ENCODE measurements at regions not wholly inside any gene's neighbourhood (a gene's known extent, or its start where the extent isn't known, plus 50 kb on each side); places are given as distances from the start of the nearest gene placed in this dataset.

- CTCF ChIA-PET: no interaction called here
These were observed 378.9 kb downstream of the PLPP3 start for GRCh38 chr1:56200442-56200841.

GRCh38 chr1:56199956-56200355 lies 379.4 kb downstream of the PLPP3 start:
- H3K4me3 Mint-ChIP-seq: no peak overlapping the region
- no peak for DNase-seq
- H3K27me3 Mint-ChIP-seq: peaks cover 2 to 4% of the 10 kb centered on the region in 2 donors
- WGBS (ENCODE audit: insufficient coverage): no CpG with 5 or more reads among the region's 1 CpG
- Histone ChIP-seq H3K36me3 (ENCODE audit: control insufficient read depth in 2 of 2, extremely low read depth in 1 of 2, insufficient read depth in 1 of 2, low read length in 1 of 2) (no peaks in the 10 kb centered on the region), H3K27ac (ENCODE audit: low read length) (no peak overlapping the region), H3K4me3 (ENCODE audit: control insufficient read depth in 1 of 2, extremely low read depth in 1 of 2, low read length in 1 of 2) (no peak overlapping the region), H3K9me3 (no peaks in the 10 kb centered on the region), H3K4me1 (ENCODE audit: control insufficient read depth in 1 of 2, extremely low read depth in 1 of 2, insufficient read depth in 2 of 2, low read length in 2 of 2) (no peaks in the 10 kb centered on the region), H3K27me3 (replicated peaks in 1 of 2; ENCODE audit: control insufficient read depth in 2 of 2, extremely low read depth in 1 of 2, insufficient read depth in 2 of 2, low read length in 1 of 2) (no peaks in the 10 kb centered on the region)
- H3K36me3 Mint-ChIP-seq: no peaks in the 10 kb centered on the region
- no peaks in the 10 kb centered on the region for H3K4me1 Mint-ChIP-seq
- H3K9me3 Mint-ChIP-seq: no peaks in the 10 kb centered on the region
- POLR2A ChIA-PET: no interaction called here
- ATAC-seq (replicated peaks in 1 of 4): no peak
- CTCF ChIA-PET: no interaction called here
- no peak overlapping the region for H3K27ac Mint-ChIP-seq

More at GRCh38 chr1:56200442-56200841, 378.9 kb downstream of the PLPP3 start:
- H3K27ac Mint-ChIP-seq: no peak overlapping the region
- no peaks in the 10 kb centered on the region for H3K27me3 ChIP-seq (replicated peaks in 1 of 2; ENCODE audit: control insufficient read depth in 2 of 2, extremely low read depth in 1 of 2, insufficient read depth in 2 of 2, low read length in 1 of 2)
- no CpG with 5 or more reads among the region's 4 CpGs for WGBS (ENCODE audit: insufficient coverage)
- H3K9me3 Mint-ChIP-seq: no peaks in the 10 kb centered on the region
- H3K9me3 ChIP-seq: no peaks in the 10 kb centered on the region
- H3K4me3 Mint-ChIP-seq: no peak overlapping the region
- DNase-seq: no peak
- H3K36me3 ChIP-seq (ENCODE audit: control insufficient read depth in 2 of 2, extremely low read depth in 1 of 2, insufficient read depth in 1 of 2, low read length in 1 of 2): no peaks in the 10 kb centered on the region
- no peak overlapping the region for H3K27ac ChIP-seq (ENCODE audit: low read length)
- no peaks in the 10 kb centered on the region for H3K4me1 Mint-ChIP-seq
- H3K27me3 Mint-ChIP-seq: peaks cover 2 to 4% of the 10 kb centered on the region in 2 donors
- H3K4me3 ChIP-seq (ENCODE audit: control insufficient read depth in 1 of 2, extremely low read depth in 1 of 2, low read length in 1 of 2): no peak overlapping the region
- POLR2A ChIA-PET: interaction anchor here in 1 of 2 donors (0.6 kb wide), 1 partner anchor 29 kb away, joined by 3 read pairs; no protein-coding TSS in a partner anchor
- ATAC-seq (replicated peaks in 1 of 4): no peak
- no peaks in the 10 kb centered on the region for H3K36me3 Mint-ChIP-seq
- no peaks in the 10 kb centered on the region for H3K4me1 ChIP-seq (ENCODE audit: control insufficient read depth in 1 of 2, extremely low read depth in 1 of 2, insufficient read depth in 2 of 2, low read length in 2 of 2)

GRCh38 chr1:56199061-56199460 lies 380.3 kb downstream of the PLPP3 start:
- no peak for DNase-seq
- no peaks in the 10 kb centered on the region for H3K36me3 ChIP-seq (ENCODE audit: control insufficient read depth in 2 of 2, extremely low read depth in 1 of 2, insufficient read depth in 1 of 2, low read length in 1 of 2)
- no peak overlapping the region for H3K4me3 ChIP-seq (ENCODE audit: control insufficient read depth in 1 of 2, extremely low read depth in 1 of 2, low read length in 1 of 2)
- no peak for ATAC-seq (replicated peaks in 1 of 4)
- ChIA-PET POLR2A (no interaction called here), CTCF (no interaction called here)
- 100% methylated on average over 1 of the region's 2 CpGs for WGBS (ENCODE audit: insufficient coverage)
- no peaks in the 10 kb centered on the region for H3K27me3 ChIP-seq (replicated peaks in 1 of 2; ENCODE audit: control insufficient read depth in 2 of 2, extremely low read depth in 1 of 2, insufficient read depth in 2 of 2, low read length in 1 of 2)
- peaks cover 2 to 4% of the 10 kb centered on the region in 2 donors for H3K27me3 Mint-ChIP-seq
- no peaks in the 10 kb centered on the region for H3K4me1 ChIP-seq (ENCODE audit: control insufficient read depth in 1 of 2, extremely low read depth in 1 of 2, insufficient read depth in 2 of 2, low read length in 2 of 2)
- H3K4me1 Mint-ChIP-seq: no peaks in the 10 kb centered on the region
- H3K9me3 Mint-ChIP-seq: no peaks in the 10 kb centered on the region
- no peaks in the 10 kb centered on the region for H3K36me3 Mint-ChIP-seq
- H3K27ac ChIP-seq (ENCODE audit: low read length): no peak overlapping the region
- H3K9me3 ChIP-seq: no peaks in the 10 kb centered on the region
- no peak overlapping the region for H3K27ac Mint-ChIP-seq
- H3K4me3 Mint-ChIP-seq: no peak overlapping the region

- H3K4me3 Mint-ChIP-seq: no peak overlapping the region
- no peak overlapping the region for H3K4me3 ChIP-seq (ENCODE audit: control insufficient read depth in 1 of 2, extremely low read depth in 1 of 2, low read length in 1 of 2)
- H3K27me3 ChIP-seq (replicated peaks in 1 of 2; ENCODE audit: control insufficient read depth in 2 of 2, extremely low read depth in 1 of 2, insufficient read depth in 2 of 2, low read length in 1 of 2): no peaks in the 10 kb centered on the region
- WGBS (ENCODE audit: insufficient coverage): 93% methylated on average over 2 of the region's 2 CpGs
- H3K27ac ChIP-seq (ENCODE audit: low read length): no peak overlapping the region
- H3K9me3 Mint-ChIP-seq: no peaks in the 10 kb centered on the region
- no peak overlapping the region for H3K27ac Mint-ChIP-seq
- H3K27me3 Mint-ChIP-seq: peaks cover under 1 to 4% of the 10 kb centered on the region in 2 donors
- ATAC-seq (replicated peaks in 1 of 4): no peak
- H3K36me3 ChIP-seq (ENCODE audit: control insufficient read depth in 2 of 2, extremely low read depth in 1 of 2, insufficient read depth in 1 of 2, low read length in 1 of 2): no peaks in the 10 kb centered on the region
- no peaks in the 10 kb centered on the region for H3K9me3 ChIP-seq
- no peaks in the 10 kb centered on the region for H3K4me1 Mint-ChIP-seq
- no peaks in the 10 kb centered on the region for H3K4me1 ChIP-seq (ENCODE audit: control insufficient read depth in 1 of 2, extremely low read depth in 1 of 2, insufficient read depth in 2 of 2, low read length in 2 of 2)
- POLR2A ChIA-PET: no interaction called here
- H3K36me3 Mint-ChIP-seq: no peaks in the 10 kb centered on the region
- no peak for DNase-seq
- CTCF ChIA-PET: no interaction called here
These were observed 381.4 kb downstream of the PLPP3 start for GRCh38 chr1:56197946-56198345.

GRCh38 chr1:56196839-56197238 lies 382.5 kb downstream of the PLPP3 start:
- Mint-ChIP-seq H3K4me3 (no peak overlapping the region), H3K4me1 (no peaks in the 10 kb centered on the region), H3K27ac (no peak overlapping the region), H3K36me3 (no peaks in the 10 kb centered on the region), H3K9me3 (no peaks in the 10 kb centered on the region), H3K27me3 (peaks cover 0 to 4% of the 10 kb centered on the region in 2 donors)
- no peak overlapping the region for H3K27ac ChIP-seq (ENCODE audit: low read length)
- DNase-seq (no peak), ATAC-seq (replicated peaks in 1 of 4) (no peak)
- 67% methylated on average over 1 of the region's 2 CpGs for WGBS (ENCODE audit: insufficient coverage)
- ChIA-PET CTCF (no interaction called here), POLR2A (no interaction called here)
- H3K4me1 ChIP-seq (ENCODE audit: control insufficient read depth in 1 of 2, extremely low read depth in 1 of 2, insufficient read depth in 2 of 2, low read length in 2 of 2): no peaks in the 10 kb centered on the region
- H3K27me3 ChIP-seq (replicated peaks in 1 of 2; ENCODE audit: control insufficient read depth in 2 of 2, extremely low read depth in 1 of 2, insufficient read depth in 2 of 2, low read length in 1 of 2): no peaks in the 10 kb centered on the region
- no peaks in the 10 kb centered on the region for H3K36me3 ChIP-seq (ENCODE audit: control insufficient read depth in 2 of 2, extremely low read depth in 1 of 2, insufficient read depth in 1 of 2, low read length in 1 of 2)
- no peak overlapping the region for H3K4me3 ChIP-seq (ENCODE audit: control insufficient read depth in 1 of 2, extremely low read depth in 1 of 2, low read length in 1 of 2)
- no peaks in the 10 kb centered on the region for H3K9me3 ChIP-seq

- no peaks in the 10 kb centered on the region for H3K4me1 Mint-ChIP-seq
- CTCF ChIA-PET: no interaction called here
- no peaks in the 10 kb centered on the region for H3K4me1 ChIP-seq (ENCODE audit: control insufficient read depth in 1 of 2, extremely low read depth in 1 of 2, insufficient read depth in 2 of 2, low read length in 2 of 2)
- DNase-seq: no peak
- H3K36me3 ChIP-seq (ENCODE audit: control insufficient read depth in 2 of 2, extremely low read depth in 1 of 2, insufficient read depth in 1 of 2, low read length in 1 of 2): no peaks in the 10 kb centered on the region
- POLR2A ChIA-PET: no interaction called here
- H3K4me3 ChIP-seq (ENCODE audit: control insufficient read depth in 1 of 2, extremely low read depth in 1 of 2, low read length in 1 of 2): no peak overlapping the region
- H3K9me3 ChIP-seq: no peaks in the 10 kb centered on the region
- no peaks in the 10 kb centered on the region for H3K9me3 Mint-ChIP-seq
- no CpG with 5 or more reads among the region's 1 CpG for WGBS (ENCODE audit: insufficient coverage)
- ATAC-seq (replicated peaks in 1 of 4): no peak
- H3K27me3 Mint-ChIP-seq: peaks cover 0 to under 1% of the 10 kb centered on the region in 2 donors
- no peaks in the 10 kb centered on the region for H3K27me3 ChIP-seq (replicated peaks in 1 of 2; ENCODE audit: control insufficient read depth in 2 of 2, extremely low read depth in 1 of 2, insufficient read depth in 2 of 2, low read length in 1 of 2)
- no peak overlapping the region for H3K4me3 Mint-ChIP-seq
- H3K27ac Mint-ChIP-seq: no peak overlapping the region
- no peaks in the 10 kb centered on the region for H3K36me3 Mint-ChIP-seq
- H3K27ac ChIP-seq (ENCODE audit: low read length): no peak overlapping the region
These were observed 384.6 kb downstream of the PLPP3 start for GRCh38 chr1:56194701-56195300.

GRCh38 chr1:56193656-56194055 lies 385.7 kb downstream of the PLPP3 start:
- ATAC-seq (replicated peaks in 1 of 4) (no peak), DNase-seq (no peak)
- H3K36me3 Mint-ChIP-seq: no peaks in the 10 kb centered on the region
- no peaks in the 10 kb centered on the region for H3K9me3 Mint-ChIP-seq
- H3K27ac Mint-ChIP-seq: no peak overlapping the region
- Histone ChIP-seq H3K4me3 (ENCODE audit: control insufficient read depth in 1 of 2, extremely low read depth in 1 of 2, low read length in 1 of 2) (no peak overlapping the region), H3K36me3 (ENCODE audit: control insufficient read depth in 2 of 2, extremely low read depth in 1 of 2, insufficient read depth in 1 of 2, low read length in 1 of 2) (no peaks in the 10 kb centered on the region), H3K9me3 (no peaks in the 10 kb centered on the region), H3K27ac (ENCODE audit: low read length) (no peak overlapping the region), H3K27me3 (replicated peaks in 1 of 2; ENCODE audit: control insufficient read depth in 2 of 2, extremely low read depth in 1 of 2, insufficient read depth in 2 of 2, low read length in 1 of 2) (no peaks in the 10 kb centered on the region), H3K4me1 (ENCODE audit: control insufficient read depth in 1 of 2, extremely low read depth in 1 of 2, insufficient read depth in 2 of 2, low read length in 2 of 2) (no peaks in the 10 kb centered on the region)
- POLR2A ChIA-PET: no interaction called here
- CTCF ChIA-PET: no interaction called here
- H3K4me1 Mint-ChIP-seq: no peaks in the 10 kb centered on the region
- no CpG with 5 or more reads among the region's 1 CpG for WGBS (ENCODE audit: insufficient coverage)
- H3K27me3 Mint-ChIP-seq: no peaks in the 10 kb centered on the region
- H3K4me3 Mint-ChIP-seq: no peak overlapping the region
